Midbrain (tissue), 1 donor: ENCODE measurements at regions not wholly inside any gene's neighbourhood (a gene's known extent, or its start where the extent isn't known, plus 50 kb on each side); places are given as distances from the start of the nearest gene placed in this dataset.

Experiments
- DNase-seq: peaks from one replicate; lab custom pipeline; 2025; lab: John Stamatoyannopoulos, UW

DNA sequence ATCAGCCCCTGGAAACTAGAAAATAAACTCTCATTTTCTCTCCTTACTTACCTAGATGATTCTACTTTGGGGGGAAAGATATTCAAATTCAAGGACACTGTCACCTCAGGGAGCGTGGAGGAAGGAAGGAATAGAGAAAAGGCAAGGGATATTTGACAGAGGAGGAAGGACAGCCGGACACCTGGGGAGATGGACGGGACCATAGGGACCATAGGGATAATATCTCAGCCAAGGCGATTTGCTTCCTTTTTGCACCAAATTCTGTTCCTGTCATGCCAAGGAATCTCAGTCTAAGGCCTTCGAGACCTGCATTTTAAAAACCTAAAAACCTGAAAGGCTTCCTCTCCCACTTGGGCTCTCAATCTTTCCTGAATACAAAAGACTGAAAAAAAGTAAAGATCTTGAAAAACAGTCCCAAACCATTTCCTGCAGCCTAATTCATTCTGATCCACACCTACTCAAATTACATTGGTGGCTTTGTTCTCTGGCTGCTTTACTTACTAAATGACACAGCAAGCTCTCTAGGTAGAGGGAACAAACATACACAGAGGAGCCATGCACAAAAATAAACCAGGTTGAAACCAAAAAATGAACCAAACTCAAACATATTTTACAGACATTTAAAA, 73.9 kb upstream of the SLC24A5 start:
- DNase-seq = no peak

DNA sequence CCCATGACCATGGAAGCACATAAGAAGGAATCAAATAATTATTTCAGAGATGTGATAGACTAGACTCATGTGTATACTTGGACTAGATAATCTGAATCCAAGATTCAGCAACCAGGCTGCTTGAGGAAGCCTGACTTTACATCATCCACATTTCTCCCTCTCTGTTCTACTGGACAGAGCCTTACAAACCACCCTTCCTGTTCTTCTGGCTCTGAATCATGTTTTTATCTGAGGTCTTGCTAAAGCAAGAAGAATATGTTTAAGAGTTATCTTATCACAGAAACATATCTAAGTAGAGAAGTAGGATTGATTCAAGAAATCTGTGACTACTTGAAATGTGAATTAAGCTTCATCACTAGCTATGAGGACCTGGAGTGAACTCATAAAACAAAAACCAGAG, 71.1 kb upstream of the SLC24A5 start:
- no peak for DNase-seq

DNA sequence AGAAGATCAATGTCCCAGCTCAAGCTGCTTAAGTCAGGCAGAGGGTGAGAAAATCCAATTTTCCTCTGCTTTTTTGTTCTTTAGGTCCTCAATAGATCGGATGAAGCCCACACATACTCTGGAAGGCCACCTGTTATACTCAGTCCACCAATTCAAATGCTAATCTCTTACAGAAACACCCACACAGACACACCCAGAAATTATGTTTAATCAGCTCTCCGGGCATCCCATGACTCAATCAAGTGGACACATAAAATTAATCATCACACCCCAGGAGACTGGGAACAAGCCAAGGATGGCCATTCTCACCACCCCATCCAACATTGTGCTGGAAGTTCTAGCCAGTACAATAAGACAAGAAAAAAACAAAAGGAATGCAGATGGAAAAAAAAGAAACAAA, 67.8 kb upstream of the SLC24A5 start:
- no peak for DNase-seq

DNA sequence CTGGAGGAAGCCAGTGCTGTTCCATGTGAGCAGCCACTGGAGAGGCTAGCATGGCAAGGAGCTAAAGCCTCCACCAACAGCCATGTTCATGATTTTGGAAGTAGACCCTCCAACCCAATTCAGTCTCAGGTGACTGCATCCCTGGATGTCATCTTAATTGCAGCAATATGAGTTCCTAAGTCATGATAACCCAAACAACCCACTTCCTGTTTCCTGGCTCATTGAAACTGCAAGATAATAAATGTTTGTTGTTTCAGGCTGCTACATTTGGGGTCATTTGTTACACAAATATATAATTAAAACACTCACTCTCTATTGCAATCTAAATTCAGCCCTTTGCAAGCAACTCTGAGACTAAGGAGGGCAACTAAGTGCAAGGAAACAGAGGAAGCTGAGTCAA, 62.4 kb upstream of the SLC24A5 start:
- DNase-seq = no peak

DNA sequence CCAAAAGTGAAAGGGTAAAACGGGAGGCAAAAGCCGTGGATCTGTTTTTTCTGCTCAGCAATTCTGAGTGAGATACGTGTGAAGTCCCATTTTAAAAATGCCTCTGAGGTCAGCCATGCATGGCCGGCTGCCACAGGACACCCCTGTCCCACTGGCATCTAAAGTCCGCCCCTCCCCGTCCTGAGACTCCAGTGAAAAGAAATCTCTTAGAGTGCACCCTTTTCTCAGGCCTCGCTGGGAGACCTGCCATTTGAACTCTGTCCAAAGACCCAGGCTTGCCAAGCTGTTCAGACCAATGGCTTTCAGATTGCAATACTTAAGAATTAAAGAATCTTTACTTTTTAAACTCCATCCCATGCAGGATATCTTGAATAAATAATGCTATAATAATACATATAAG, 61.0 kb upstream of the SLC24A5 start:
- DNase-seq = peak; percentile 64

DNA sequence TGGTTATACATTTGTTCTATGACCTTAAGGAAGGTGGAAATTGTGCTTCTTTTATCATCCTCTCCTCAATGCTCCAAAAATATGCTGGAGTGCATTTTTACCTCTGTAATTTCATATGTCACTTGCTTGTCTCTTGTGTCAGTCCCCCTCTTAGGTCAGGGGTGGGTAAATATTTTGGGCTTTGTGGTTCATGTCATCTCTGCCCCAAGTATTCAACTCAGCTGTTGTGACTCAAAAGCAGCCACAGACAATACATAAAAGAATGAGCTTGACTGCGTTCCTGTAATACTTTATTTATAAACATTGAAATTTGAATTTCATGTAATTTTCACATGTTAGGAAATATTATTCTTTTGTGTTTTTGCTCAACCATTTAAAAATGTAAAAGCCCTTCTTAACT, 60.4 kb upstream of the SLC24A5 start:
- no peak for DNase-seq

DNA sequence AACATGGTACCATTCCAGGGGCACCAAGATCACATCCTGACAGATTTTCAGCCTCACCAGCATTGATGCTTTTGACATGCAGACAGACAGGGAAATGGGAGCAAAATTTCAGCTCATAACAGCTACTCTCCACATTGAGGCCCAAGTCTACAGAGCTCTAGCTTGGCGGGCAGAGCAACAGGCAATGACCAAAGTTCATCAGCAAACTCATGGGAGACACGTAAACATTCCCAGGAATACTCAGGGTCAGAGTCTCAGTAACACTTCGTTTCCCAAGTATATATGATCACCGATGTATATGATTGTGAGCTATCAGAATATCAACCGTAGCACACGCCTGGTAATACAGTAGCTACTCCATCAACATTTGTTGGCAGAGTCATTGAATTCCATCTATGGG, 59.2 kb upstream of the SLC24A5 start:
- DNase-seq = no peak

DNA sequence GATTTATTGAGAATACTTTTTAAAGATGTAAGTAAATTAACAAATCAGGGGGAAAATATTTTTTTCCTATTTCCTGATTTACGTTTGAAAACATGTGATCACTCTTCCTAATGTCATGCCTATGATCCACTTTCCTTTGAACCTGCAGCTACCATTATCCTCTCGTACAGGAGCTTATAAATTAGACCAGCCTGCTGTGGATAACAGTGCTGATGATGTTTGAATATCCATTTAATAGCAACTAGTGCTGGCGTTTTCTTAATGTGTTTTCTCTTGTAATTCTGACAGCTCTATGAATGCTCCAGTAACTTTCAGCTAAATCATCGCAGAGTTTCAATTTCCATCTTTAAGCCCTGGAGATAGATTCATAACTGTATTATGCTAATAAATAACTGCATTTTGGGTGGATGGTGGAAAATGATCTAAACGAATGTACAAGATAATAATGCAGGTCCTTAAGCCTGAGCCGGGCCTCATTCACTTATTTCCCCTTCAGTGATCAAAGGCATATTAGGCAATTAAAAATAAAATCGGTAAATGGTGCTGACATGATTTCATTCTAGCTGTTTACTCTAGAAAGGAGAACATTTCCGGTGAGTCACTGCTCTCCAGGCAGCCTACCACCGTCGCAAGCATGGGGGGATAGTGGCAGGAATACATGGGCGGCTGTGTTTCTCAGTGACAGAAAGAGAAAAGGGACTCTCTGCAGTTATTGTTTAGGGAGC, 58.5 kb upstream of the SLC24A5 start:
- DNase-seq = no peak

DNA sequence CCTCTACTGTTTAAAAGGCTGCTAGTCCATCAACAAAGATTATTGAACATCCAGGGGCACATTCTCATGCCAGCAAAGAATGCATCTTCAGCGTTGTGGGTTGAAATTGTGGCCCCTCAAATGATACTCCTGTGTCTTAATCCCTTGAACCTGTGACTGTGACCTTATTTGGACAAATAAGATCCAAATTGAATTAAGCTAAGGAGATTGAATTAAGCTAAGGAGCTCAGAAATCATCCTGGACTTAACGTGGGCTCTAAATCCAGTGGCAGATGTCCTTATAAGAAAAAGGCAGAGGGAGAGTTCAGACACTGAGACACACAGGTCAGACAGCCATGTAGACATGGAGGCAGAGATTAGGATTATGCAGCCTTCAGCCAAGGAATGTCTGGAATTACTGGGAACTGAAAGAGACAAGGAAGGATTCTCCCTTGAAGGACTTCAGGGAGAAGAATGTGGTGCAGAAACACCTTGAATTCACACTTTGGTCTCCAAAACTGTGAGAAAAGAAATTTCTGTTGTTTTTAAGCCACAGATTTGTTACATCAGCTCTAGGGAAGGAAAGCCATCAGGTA, 57.3 kb upstream of the SLC24A5 start:
- no peak for DNase-seq

DNA sequence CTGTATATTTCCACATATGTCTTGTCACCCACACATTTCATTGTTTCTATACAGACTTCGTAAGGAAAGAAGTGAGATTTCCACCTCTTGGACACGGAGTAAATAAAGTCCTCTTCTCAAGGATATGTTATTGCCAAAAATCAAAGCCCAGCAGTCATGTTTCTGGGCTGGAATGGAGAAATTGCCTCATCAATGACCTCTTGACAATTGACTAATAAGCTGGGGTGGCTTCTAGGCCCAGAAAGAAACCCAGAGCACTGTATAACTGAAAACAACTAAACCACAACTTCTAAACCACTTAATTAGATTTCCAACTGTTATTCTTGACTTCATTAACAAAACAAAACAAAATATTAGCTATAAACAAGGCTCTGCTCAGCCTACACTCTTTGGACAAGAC, 56.4 kb upstream of the SLC24A5 start:
- no peak for DNase-seq

DNA sequence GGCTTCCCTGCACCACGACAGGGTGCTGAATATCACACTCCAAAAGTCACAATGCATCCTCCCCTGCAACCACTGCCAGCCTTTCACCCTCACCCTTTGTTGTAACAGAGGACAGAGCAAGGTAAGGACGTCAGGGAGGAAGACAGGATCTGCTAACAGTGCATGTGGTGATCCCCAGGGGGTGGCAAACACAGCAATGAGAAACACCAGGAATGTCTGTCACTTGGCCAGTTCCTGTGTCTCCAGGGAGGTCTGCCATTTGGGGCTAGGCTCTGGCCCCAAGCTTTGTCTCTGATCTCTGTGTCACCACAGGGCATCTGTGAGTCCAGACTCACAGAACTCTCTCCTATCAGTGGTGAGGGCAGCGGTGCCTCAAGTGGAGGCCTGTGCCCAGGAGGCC, 54.3 kb upstream of the SLC24A5 start:
- DNase-seq = no peak
